H1 (cell line): ENCODE measurements at regions not wholly inside any gene's neighbourhood (a gene's known extent, or its start where the extent isn't known, plus 50 kb on each side); places are given as distances from the start of the nearest gene placed in this dataset.

ENCODE experiments used
- CTCF ChIA-PET: fragments of 300-600 bp; sonication (Branson Sonifier 250); formaldehyde crosslinking; loops from one replicate; lab custom pipeline; 2021; ENCODE audit not compliant: partially characterized antibody; lab: Charles Lee
- POLR2A ChIA-PET: fragments of 300-600 bp; sonication (Branson Sonifier 250); formaldehyde crosslinking; loops from one replicate; lab custom pipeline; 2021; ENCODE audit warnings: inconsistent platforms; ENCODE audit not compliant: partially characterized antibody; lab: Charles Lee
- DNase-seq, 2 experiments: peaks; one replicate each; pipeline versions ENCODE4 v3.0.0 to v3.0.0-alpha.2; 2010 to 2022; ENCODE audit warnings: low spot score in 2 of 2, low read depth in 1 of 2, mixed read lengths in 1 of 2
- FAIRE-seq: peaks from 2 replicates; lab custom pipeline; 2011; peaks lifted over from hg19 to GRCh38; lab: Jason Lieb, UNC
- H2AFZ ChIP-seq: 2 replicates; pipeline ENCODE4 v1.8.1; 2012; ENCODE audit warnings: low read length, inconsistent platforms
- H2AK5ac ChIP-seq: 2 replicates; pipeline ENCODE4 v1.6.1; 2013; ENCODE audit warnings: low read depth, low read length
- H2BK120ac ChIP-seq: replicated peaks from 2 replicates; pipeline ENCODE3; 2013; ENCODE audit warnings: low read depth, low read length, inconsistent platforms
- H2BK12ac ChIP-seq: 2 replicates; pipeline ENCODE4 v1.6.1; 2013; ENCODE audit warnings: low read depth, low read length
- H2BK15ac ChIP-seq: 2 replicates; pipeline ENCODE4 v1.6.1; 2013; ENCODE audit warnings: low read length
- H2BK20ac ChIP-seq: 2 replicates; pipeline ENCODE4 v1.6.1; 2013; ENCODE audit warnings: low read length
- H2BK5ac ChIP-seq: 2 replicates; pipeline ENCODE4 v1.6.1; 2013; ENCODE audit warnings: low read depth, low read length
- H3K14ac ChIP-seq: 2 replicates; pipeline ENCODE4 v1.6.1; 2013; ENCODE audit warnings: inconsistent platforms; ENCODE audit not compliant: insufficient read length
- H3K18ac ChIP-seq: 2 replicates; pipeline ENCODE4 v1.6.1; 2013; ENCODE audit warnings: low read length; ENCODE audit errors: extremely low read depth
- H3K23ac ChIP-seq: 2 replicates; pipeline ENCODE4 v1.6.1; 2013; ENCODE audit warnings: inconsistent platforms; ENCODE audit not compliant: insufficient read length
- H3K23me2 ChIP-seq: 2 replicates; pipeline ENCODE4 v1.6.1; 2013; ENCODE audit warnings: low read depth, low read length
- H3K27ac ChIP-seq: 2 replicates; pipeline ENCODE4 v1.6.1; 2011; ENCODE audit warnings: low read depth, low read length, inconsistent platforms
- H3K27me3 ChIP-seq, 4 experiments: replicated peaks in 1 of 4; 1 replicate in 1 of 4; 2 replicates in 3 of 4; pipeline versions ENCODE4 v1.6.1 to v1.8.1; 2011 to 2013; ENCODE audit warnings: low read length in 3 of 4, mild to moderate bottlenecking in 3 of 4, inconsistent platforms in 2 of 4, mixed read lengths in 2 of 4, moderate library complexity in 1 of 4; ENCODE audit not compliant: control insufficient read depth in 3 of 4, insufficient read depth in 3 of 4; ENCODE audit errors: extremely low read depth in 1 of 4
- H3K36me3 ChIP-seq, 4 experiments: 2 replicates each; pipeline versions ENCODE4 v1.6.1 to v1.8.1; 2011 to 2013; ENCODE audit warnings: mild to moderate bottlenecking in 4 of 4, low read length in 3 of 4, moderate library complexity in 2 of 4, control low read depth in 1 of 4, inconsistent platforms in 1 of 4; ENCODE audit not compliant: insufficient read depth in 4 of 4, control insufficient read depth in 2 of 4
- H3K4ac ChIP-seq: replicated peaks from 2 replicates; pipeline ENCODE3; 2013; ENCODE audit warnings: low read length, low read depth, mixed read lengths, inconsistent platforms; ENCODE audit not compliant: insufficient read length
- H3K4me1 ChIP-seq, 4 experiments: replicated peaks in 1 of 4; 1 replicate in 1 of 4; 2 replicates in 3 of 4; pipeline versions ENCODE4 v1.6.1 to v1.8.1; 2011 to 2013; ENCODE audit warnings: low read length in 3 of 4, inconsistent platforms in 2 of 4, mixed read lengths in 1 of 4; ENCODE audit not compliant: insufficient read depth in 4 of 4, control insufficient read depth in 3 of 4
- H3K4me2 ChIP-seq, 2 experiments: 2 replicates each; pipeline versions ENCODE4 v1.6.1 to v1.8.1; 2011 to 2013; ENCODE audit warnings: low read depth in 2 of 2, low read length in 2 of 2, control low read depth in 1 of 2, inconsistent platforms in 1 of 2, mild to moderate bottlenecking in 1 of 2; ENCODE audit not compliant: insufficient read depth in 1 of 2
- H3K4me3 ChIP-seq, 4 experiments: fragments of 200-600, 300-600 bp in 1 of 4; sonication (generic), shearing (Covaris generic), sonication (Bioruptor Twin) in 1 of 4; 2 replicates each; pipeline versions ENCODE4 v1.5.1 to v1.8.1; 2011 to 2016; ENCODE audit warnings: low read length in 4 of 4, low read depth in 3 of 4, control low read depth in 2 of 4, inconsistent platforms in 2 of 4, mild to moderate bottlenecking in 2 of 4, mixed read lengths in 1 of 4, moderate library complexity in 1 of 4; ENCODE audit not compliant: insufficient read depth in 2 of 4; ENCODE audit errors: extremely low read depth in 1 of 4
- H3K56ac ChIP-seq: replicated peaks from 2 replicates; pipeline ENCODE3; 2013; ENCODE audit warnings: low read depth, mild to moderate bottlenecking, mixed read lengths, low read length, inconsistent platforms; ENCODE audit not compliant: insufficient read length
- H3K79me1 ChIP-seq: 2 replicates; pipeline ENCODE4 v1.6.1; 2013; ENCODE audit warnings: low read depth, low read length, control low read depth
- H3K79me2 ChIP-seq, 2 experiments: 2 replicates each; pipeline versions ENCODE4 v1.6.1 to v1.8.1; 2012 to 2013; ENCODE audit warnings: low read length in 2 of 2, mild to moderate bottlenecking in 2 of 2, inconsistent platforms in 1 of 2; ENCODE audit not compliant: insufficient read depth in 2 of 2, control insufficient read depth in 1 of 2
- H3K9ac ChIP-seq, 4 experiments: replicated peaks in 1 of 4; 1 replicate in 1 of 4; 2 replicates in 3 of 4; pipeline versions ENCODE4 v1.6.1 to v1.8.1; 2011 to 2013; ENCODE audit warnings: low read depth in 3 of 4, low read length in 3 of 4, control low read depth in 2 of 4, mild to moderate bottlenecking in 2 of 4, moderate library complexity in 2 of 4, inconsistent platforms in 1 of 4; ENCODE audit errors: extremely low read depth in 1 of 4
- H3K9me3 ChIP-seq, 2 experiments: 2 replicates each; pipeline versions ENCODE4 v1.6.1 to v1.8.1; 2012 to 2013; ENCODE audit warnings: mild to moderate bottlenecking in 2 of 2, moderate library complexity in 2 of 2, control low read depth in 1 of 2, inconsistent platforms in 1 of 2, low read depth in 1 of 2, low read length in 1 of 2, mixed read lengths in 1 of 2; ENCODE audit not compliant: insufficient read depth in 2 of 2
- H4K20me1 ChIP-seq, 2 experiments: replicated peaks in 1 of 2; 2 replicates each; pipeline versions ENCODE3 to v1.8.1; 2011 to 2013; ENCODE audit warnings: inconsistent platforms in 2 of 2, low read length in 2 of 2, mild to moderate bottlenecking in 1 of 2; ENCODE audit not compliant: insufficient read depth in 2 of 2, control insufficient read depth in 1 of 2
- H4K5ac ChIP-seq: 2 replicates; pipeline ENCODE4 v1.6.1; 2013; ENCODE audit warnings: low read length, low read depth, mixed read lengths, inconsistent platforms; ENCODE audit not compliant: insufficient read length
- H4K8ac ChIP-seq: 2 replicates; pipeline ENCODE4 v1.8.0; 2013; ENCODE audit warnings: mild to moderate bottlenecking, moderate library complexity, low read length, inconsistent platforms; ENCODE audit not compliant: insufficient read depth; ENCODE audit errors: extremely low read depth
- H4K91ac ChIP-seq: replicated peaks from 2 replicates; pipeline ENCODE3; 2013; ENCODE audit warnings: low read length, mixed read lengths, inconsistent platforms; ENCODE audit not compliant: insufficient read length
- E2F6 ChIP-seq: IDR thresholded peaks from 2 replicates; pipeline ENCODE4 v1.6.1; 2012; ENCODE audit warnings: inconsistent platforms
- GABPA ChIP-seq: IDR thresholded peaks from 2 replicates; pipeline ENCODE4 v1.6.1; 2011; ENCODE audit warnings: mild to moderate bottlenecking, low read length, moderate library complexity, borderline replicate concordance; ENCODE audit not compliant: insufficient read depth
- MAX ChIP-seq: IDR thresholded peaks from 2 replicates; pipeline ENCODE4 v1.6.1; 2012; ENCODE audit warnings: inconsistent platforms
- POU5F1 ChIP-seq: IDR thresholded peaks from 2 replicates; pipeline ENCODE4 v1.6.1; 2011; ENCODE audit warnings: low read depth, mild to moderate bottlenecking, low read length, moderate library complexity
- RBBP5 ChIP-seq: IDR thresholded peaks from 2 replicates; pipeline ENCODE4 v1.7.1; 2012; ENCODE audit warnings: low read depth, mild to moderate bottlenecking, inconsistent platforms, low read length, moderate library complexity, borderline replicate concordance
- SIN3A ChIP-seq, 2 experiments: IDR thresholded peaks in 1 of 2; conservative IDR thresholded peaks in 1 of 2; 2 replicates each; pipeline ENCODE4 v1.6.1; 2011 to 2012; ENCODE audit warnings: low read length in 2 of 2, improper control_type of control experiment in 1 of 2, low read depth in 1 of 2, mild to moderate bottlenecking in 1 of 2
- SP2 ChIP-seq: IDR thresholded peaks from 2 replicates; pipeline ENCODE4 v1.6.1; 2012; ENCODE audit warnings: mild to moderate bottlenecking, low read length, inconsistent platforms
- SUZ12 ChIP-seq: fragments of 200-600 bp; sonication (generic); IDR thresholded peaks from 2 replicates; pipeline ENCODE4 v1.6.1; 2012; ENCODE audit warnings: mild to moderate bottlenecking, inconsistent platforms, low read length, moderate library complexity, mixed read lengths
- TAF1 ChIP-seq: IDR thresholded peaks from 2 replicates; pipeline ENCODE4 v1.6.1; 2011; ENCODE audit warnings: mild to moderate bottlenecking, low read depth, low read length
- ZNF274 ChIP-seq: IDR thresholded peaks from 2 replicates; pipeline ENCODE4 v1.7.0; 2012; ENCODE audit warnings: low read length, borderline replicate concordance; ENCODE audit errors: extremely low read depth
- WGBS, 2 experiments: shearing (Covaris generic) in 1 of 2; methylation state at CpG; one replicate each; pipeline versions ENCODE4 v1.1.6 to v1.1.7; 2013 to 2015; ENCODE audit warnings: low lambda C conversion rate in 2 of 2, mixed read lengths in 2 of 2, inconsistent platforms in 1 of 2, low coverage in 1 of 2, missing lambda C conversion rate in 1 of 2; ENCODE audit not compliant: insufficient replicate concordance in 2 of 2, insufficient coverage in 1 of 2, insufficient read length in 1 of 2; ENCODE audit errors: extremely low coverage in 1 of 2, missing lambda C conversion rate in 1 of 2; 5-methylcytosine and 5-hydroxymethylcytosine counted together

GRCh38 chr12:29844667-29845066, 60.9 kb upstream of the TMTC1 start:
- no peak overlapping the region for H3K56ac ChIP-seq
- no peaks in the 10 kb centered on the region for H3K79me1 ChIP-seq
- no peaks in the 10 kb centered on the region for H3K4me1 ChIP-seq
- no peak overlapping the region for H2BK5ac ChIP-seq
- H3K4ac ChIP-seq = no peak overlapping the region
- H2BK12ac ChIP-seq = no peak overlapping the region
- H3K9ac ChIP-seq = no peak overlapping the region
- H3K9me3 ChIP-seq = peaks cover 19 to 20% of the 10 kb centered on the region in 2 experiments; a peak in 3 of 4 replicates
- no peak overlapping the region for H3K18ac ChIP-seq
- CTCF ChIA-PET = interaction anchor here (0.6 to 0.7 kb wide), 3 partner anchors 18 to 794 kb away, joined by 3 to 4 read pairs (median 3); no protein-coding TSS in a partner anchor
- H2BK120ac ChIP-seq = no peak overlapping the region
- no peaks in the 10 kb centered on the region for H3K23me2 ChIP-seq
- H4K20me1 ChIP-seq = no peaks in the 10 kb centered on the region
- TF ChIP-seq POU5F1 (no peak), SIN3A (conservative IDR thresholded peaks at IDR 0.05 in 1 of 2, IDR thresholded peaks at IDR 0.05 in 1 of 2; ENCODE audit: low read depth in 1 of 2, low read length in 2 of 2) (no peak), E2F6 (no peak), SP2 (no peak), GABPA (no peak), SUZ12 (no peak), RBBP5 (no peak), MAX (no peak), ZNF274 (no peak), TAF1 (no peak)
- POLR2A ChIA-PET = no interaction called here
- WGBS, 2 experiments = 86% methylated on average over 2 of the region's 2 CpGs; no CpG with 5 or more reads in 1 of the 2 experiments
- H4K91ac ChIP-seq = no peak overlapping the region
- no peak overlapping the region for H2AFZ ChIP-seq
- no peak for DNase-seq
- H4K8ac ChIP-seq = no peak overlapping the region
- no peak overlapping the region for H2BK20ac ChIP-seq
- no peak overlapping the region for H3K4me3 ChIP-seq
- FAIRE-seq = no peak
- no peak overlapping the region for H3K27ac ChIP-seq
- no peaks in the 10 kb centered on the region for H3K27me3 ChIP-seq
- no peak overlapping the region for H2AK5ac ChIP-seq
- H3K36me3 ChIP-seq = peaks cover 0 to 9% (median 0%) of the 10 kb centered on the region in 4 experiments; a peak in 3 of 8 replicates
- no peak overlapping the region for H3K4me2 ChIP-seq
- no peak overlapping the region for H3K23ac ChIP-seq
- H2BK15ac ChIP-seq = no peak overlapping the region
- H4K5ac ChIP-seq = no peak overlapping the region
- H3K14ac ChIP-seq = no peak overlapping the region
- no peaks in the 10 kb centered on the region for H3K79me2 ChIP-seq
